GM12892 (cell line): ENCODE measurements at regions not wholly inside any gene's neighbourhood (a gene's known extent, or its start where the extent isn't known, plus 50 kb on each side); places are given as distances from the start of the nearest gene placed in this dataset.

Source experiments
- POLR2A ChIP-seq: IDR thresholded peaks from 2 replicates; pipeline ENCODE4 v1.6.1; 2011; ENCODE audit warnings: low read depth, low read length, control low read depth
- TAF1 ChIP-seq: IDR thresholded peaks from 2 replicates; pipeline ENCODE4 v1.6.1; 2011; ENCODE audit warnings: low read depth, mild to moderate bottlenecking, control low read depth, low read length, borderline replicate concordance

GRCh38 chr1:81172483-81172882, 628.3 kb upstream of the ADGRL2 start:
- TF ChIP-seq POLR2A (no peak), TAF1 (no peak)
